Neural progenitor cell (in vitro differentiated cells): ENCODE measurements at regions not wholly inside any gene's neighbourhood (a gene's known extent, or its start where the extent isn't known, plus 50 kb on each side); places are given as distances from the start of the nearest gene placed in this dataset.

ENCODE experiments used
- DNase-seq: peaks from one replicate; pipeline ENCODE4 v3.0.0-alpha.2; 2016; ENCODE audit warnings: low spot score
- H2AFZ ChIP-seq: fragments of 200-600 bp; sonication (generic); replicated peaks from 2 replicates; pipeline ENCODE4 v1.6.1; 2016; ENCODE audit warnings: antibody characterized with exemption
- H3F3A ChIP-seq: fragments of 200-600 bp; sonication (generic); 2 replicates; pipeline ENCODE4 v1.6.1; 2016; ENCODE audit warnings: antibody characterized with exemption, low read depth
- H3K27ac ChIP-seq: fragments of 200-600 bp; sonication (generic); 2 replicates; pipeline ENCODE4 v1.5.1; 2016; ENCODE audit warnings: mild to moderate bottlenecking
- H3K27me3 ChIP-seq: fragments of 200-600 bp; sonication (generic); 2 replicates; pipeline ENCODE4 v1.6.1; 2016; ENCODE audit warnings: mild to moderate bottlenecking, moderate library complexity
- H3K36me3 ChIP-seq: fragments of 200-600 bp; sonication (generic); 2 replicates; pipeline ENCODE4 v1.5.1; 2016
- H3K4me1 ChIP-seq: fragments of 200-600 bp; sonication (generic); 2 replicates; pipeline ENCODE4 v1.6.1; 2016; ENCODE audit warnings: mixed run types
- H3K4me2 ChIP-seq: fragments of 200-600 bp; sonication (generic); 2 replicates; pipeline ENCODE4 v1.6.1; 2016
- H3K4me3 ChIP-seq: fragments of 200-600 bp; sonication (generic); 2 replicates; pipeline ENCODE4 v1.5.1; 2016
- H3K79me2 ChIP-seq: fragments of 200-600 bp; sonication (generic); 2 replicates; pipeline ENCODE4 v1.6.1; 2016; ENCODE audit warnings: low read depth
- H3K9ac ChIP-seq: fragments of 200-600 bp; sonication (generic); 2 replicates; pipeline ENCODE4 v1.6.1; 2016
- H3K9me3 ChIP-seq: fragments of 200-600 bp; sonication (generic); 2 replicates; pipeline ENCODE4 v1.5.1; 2016; ENCODE audit warnings: low read depth
- H4K20me1 ChIP-seq: fragments of 200-600 bp; sonication (generic); 2 replicates; pipeline ENCODE4 v1.6.1; 2016; ENCODE audit warnings: low read depth
- H3K27ac Mint-ChIP-seq: 3 replicates; pipeline ENCODE4 v1.8.0; 2021; ENCODE audit warnings: mixed read lengths
- H3K27me3 Mint-ChIP-seq: 2 replicates; pipeline ENCODE4 v1.8.0; 2022; ENCODE audit warnings: low read depth, mild to moderate bottlenecking, inconsistent platforms, moderate library complexity, mixed read lengths; ENCODE audit not compliant: insufficient read depth
- H3K36me3 Mint-ChIP-seq: 3 replicates; pipeline ENCODE4 v1.8.0; 2021; ENCODE audit warnings: mixed read lengths
- H3K4me1 Mint-ChIP-seq: 3 replicates; pipeline ENCODE4 v1.8.0; 2021; ENCODE audit warnings: mixed read lengths
- H3K4me3 Mint-ChIP-seq: 3 replicates; pipeline ENCODE4 v1.8.0; 2021; ENCODE audit warnings: mild to moderate bottlenecking, moderate library complexity, mixed read lengths
- H3K9me3 Mint-ChIP-seq: 3 replicates; pipeline ENCODE4 v1.8.0; 2020; ENCODE audit warnings: mixed read lengths
- CTCF ChIP-seq: fragments of 200-600 bp; sonication (generic); IDR thresholded peaks from 2 replicates; pipeline ENCODE4 v1.5.1; 2017; ENCODE audit warnings: antibody characterized with exemption, mild to moderate bottlenecking
- EZH2 ChIP-seq: fragments of 200-600 bp; sonication (generic); IDR thresholded peaks from 2 replicates; pipeline ENCODE4 v1.6.1; 2017; ENCODE audit warnings: antibody characterized with exemption, mild to moderate bottlenecking, moderate library complexity
- EZH2phosphoT487 ChIP-seq: fragments of 200-600 bp; sonication (generic); IDR thresholded peaks from 2 replicates; pipeline ENCODE4 v1.6.1; 2017; ENCODE audit warnings: antibody characterized with exemption

- Histone ChIP-seq H3K27ac (no peak overlapping the region), H3K27me3 (no peaks in the 10 kb centered on the region), H3K4me2 (no peak overlapping the region), H3K4me1 (no peaks in the 10 kb centered on the region), H4K20me1 (no peaks in the 10 kb centered on the region), H3F3A (no peaks in the 10 kb centered on the region), H3K4me3 (no peak overlapping the region), H3K36me3 (no peaks in the 10 kb centered on the region), H2AFZ (no peak overlapping the region), H3K79me2 (no peaks in the 10 kb centered on the region), H3K9ac (no peak overlapping the region), H3K9me3 (no peaks in the 10 kb centered on the region)
- no peaks in the 10 kb centered on the region for H3K4me1 Mint-ChIP-seq
- H3K9me3 Mint-ChIP-seq = peaks cover 37% of the 10 kb centered on the region
- H3K36me3 Mint-ChIP-seq = peaks cover 6% of the 10 kb centered on the region
- TF ChIP-seq EZH2 = no peak
- no peak for TF ChIP-seq EZH2phosphoT487
- TF ChIP-seq CTCF = no peak
- DNase-seq = no peak
- peaks cover 3% of the 10 kb centered on the region for H3K27me3 Mint-ChIP-seq
- no peak overlapping the region for H3K4me3 Mint-ChIP-seq
- no peak overlapping the region for H3K27ac Mint-ChIP-seq
These were observed 699.8 kb downstream of the NR2F2 start for GRCh38 chr15:97030251-97030650.

- H3K27ac ChIP-seq = no peak overlapping the region
- Mint-ChIP-seq H3K4me3 (no peak overlapping the region), H3K27ac (no peak overlapping the region), H3K27me3 (peaks cover 3% of the 10 kb centered on the region), H3K36me3 (peaks cover 1% of the 10 kb centered on the region), H3K9me3 (peaks cover 16% of the 10 kb centered on the region), H3K4me1 (peaks cover 6% of the 10 kb centered on the region)
- H3K4me1 ChIP-seq = no peaks in the 10 kb centered on the region
- H3K9me3 ChIP-seq = no peaks in the 10 kb centered on the region
- no peaks in the 10 kb centered on the region for H4K20me1 ChIP-seq
- H3K36me3 ChIP-seq = no peaks in the 10 kb centered on the region
- H3K4me3 ChIP-seq = no peak overlapping the region
- H3K9ac ChIP-seq = no peak overlapping the region
- H3K4me2 ChIP-seq = no peak overlapping the region
- H2AFZ ChIP-seq = no peak overlapping the region
- H3K27me3 ChIP-seq = no peaks in the 10 kb centered on the region
- no peaks in the 10 kb centered on the region for H3F3A ChIP-seq
- H3K79me2 ChIP-seq = no peaks in the 10 kb centered on the region
- DNase-seq = no peak
- TF ChIP-seq EZH2phosphoT487 = no peak
- no peak for TF ChIP-seq EZH2
- no peak for TF ChIP-seq CTCF
These were observed 705.8 kb downstream of the NR2F2 start for GRCh38 chr15:97036301-97036700.

- Mint-ChIP-seq H3K4me3 (no peak overlapping the region), H3K4me1 (peaks cover 6% of the 10 kb centered on the region), H3K27ac (no peak overlapping the region), H3K36me3 (peaks cover 1% of the 10 kb centered on the region), H3K9me3 (peaks cover 11% of the 10 kb centered on the region), H3K27me3 (no peaks in the 10 kb centered on the region)
- H3K4me1 ChIP-seq = no peaks in the 10 kb centered on the region
- DNase-seq = no peak
- no peak overlapping the region for H3K4me3 ChIP-seq
- no peak overlapping the region for H3K9ac ChIP-seq
- no peak overlapping the region for H2AFZ ChIP-seq
- no peak overlapping the region for H3K27ac ChIP-seq
- H4K20me1 ChIP-seq = no peaks in the 10 kb centered on the region
- H3K36me3 ChIP-seq = no peaks in the 10 kb centered on the region
- H3F3A ChIP-seq = no peaks in the 10 kb centered on the region
- H3K27me3 ChIP-seq = no peaks in the 10 kb centered on the region
- H3K79me2 ChIP-seq = no peaks in the 10 kb centered on the region
- H3K4me2 ChIP-seq = no peak overlapping the region
- TF ChIP-seq CTCF (no peak), EZH2 (no peak), EZH2phosphoT487 (no peak)
- no peaks in the 10 kb centered on the region for H3K9me3 ChIP-seq
These were observed 706.6 kb downstream of the NR2F2 start for GRCh38 chr15:97037080-97037479.
